ENCODE measurements at regions not wholly inside any gene's neighbourhood (a gene's known extent, or its start where the extent isn't known, plus 50 kb on each side); places are given as distances from the start of the nearest gene placed in this dataset.

- Histone ChIP-seq H3K9me3 (no peaks in the 10 kb centered on the region), H3K4me3 (no peak overlapping the region), H3K4me1 (replicated peaks) (no peaks in the 10 kb centered on the region), H3K36me3 (no peaks in the 10 kb centered on the region), H3K27me3 (replicated peaks; ENCODE audit: insufficient read depth) (no peaks in the 10 kb centered on the region), H3K27ac (no peak overlapping the region)
- intact Hi-C loops (cut with DNase I) = no loop called here
- no peak for TF ChIP-seq POLR2AphosphoS5 (IDR thresholded peaks at IDR 0.05)
- TF ChIP-seq POLR2A (IDR thresholded peaks at IDR 0.05) = no peak
- no peak for TF ChIP-seq CTCF (IDR thresholded peaks at IDR 0.05)
- 40% methylated on average over 6 of the region's 6 CpGs for WGBS
- DNase-seq (ENCODE audit: low spot score) = no peak
These were observed 53.3 kb upstream of the DCC start for GRCh38 chr18:52286675-52287074.

- intact Hi-C loops (cut with DNase I) = no loop called here
- TF ChIP-seq POLR2AphosphoS5 (IDR thresholded peaks at IDR 0.05) (no peak), CTCF (IDR thresholded peaks at IDR 0.05) (no peak)
- Histone ChIP-seq H3K4me1 (replicated peaks) (no peaks in the 10 kb centered on the region), H3K27me3 (replicated peaks; ENCODE audit: insufficient read depth) (no peaks in the 10 kb centered on the region), H3K9me3 (no peaks in the 10 kb centered on the region), H3K27ac (no peak overlapping the region), H3K36me3 (no peaks in the 10 kb centered on the region), H3K4me3 (no peak overlapping the region)
- 34% methylated on average over 1 of the region's 1 CpG for WGBS
- DNase-seq (ENCODE audit: low spot score) = no peak
These were observed 52.8 kb upstream of the DCC start for GRCh38 chr18:52287151-52287550.

- no peaks in the 10 kb centered on the region for H3K36me3 ChIP-seq
- H3K4me1 ChIP-seq (replicated peaks) = no peaks in the 10 kb centered on the region
- no peak overlapping the region for H3K27ac ChIP-seq
- H3K4me3 ChIP-seq = no peak overlapping the region
- H3K27me3 ChIP-seq (replicated peaks; ENCODE audit: insufficient read depth) = no peaks in the 10 kb centered on the region
- DNase-seq (ENCODE audit: low spot score) = no peak
- TF ChIP-seq POLR2AphosphoS5 (IDR thresholded peaks at IDR 0.05) = no peak
- peak in 3 of 4 experiments; percentile 10 to 52 (median 44) for TF ChIP-seq CTCF (IDR thresholded peaks at IDR 0.05)
- intact Hi-C loops (cut with DNase I) = no loop called here
- H3K9me3 ChIP-seq = no peaks in the 10 kb centered on the region
- 30% methylated on average over 7 of the region's 7 CpGs for WGBS
These were observed 51.5 kb upstream of the DCC start for GRCh38 chr18:52288403-52289004.

- no peaks in the 10 kb centered on the region for H3K4me1 ChIP-seq (replicated peaks)
- no peak for DNase-seq (ENCODE audit: low spot score)
- no peak overlapping the region for H3K4me3 ChIP-seq
- no peaks in the 10 kb centered on the region for H3K27me3 ChIP-seq (replicated peaks; ENCODE audit: insufficient read depth)
- TF ChIP-seq CTCF (IDR thresholded peaks at IDR 0.05) (no peak), POLR2AphosphoS5 (IDR thresholded peaks at IDR 0.05) (no peak), POLR2A (IDR thresholded peaks at IDR 0.05) (no peak)
- H3K9me3 ChIP-seq = no peaks in the 10 kb centered on the region
- H3K36me3 ChIP-seq = no peaks in the 10 kb centered on the region
- no peak overlapping the region for H3K27ac ChIP-seq
- WGBS = 79% methylated on average over 1 of the region's 1 CpG
- intact Hi-C loops (cut with DNase I) = no loop called here
These were observed 50.6 kb upstream of the DCC start for GRCh38 chr18:52289392-52289791.

Small RNA genes lying in the stretch of these regions (small RNA-seq; reads per million reads assigned to genes)
- 0 reads per million in 2 donors for gene RNU1-46P
